Esophagus squamous epithelium (tissue), 5 donors: ENCODE measurements at regions not wholly inside any gene's neighbourhood (a gene's known extent, or its start where the extent isn't known, plus 50 kb on each side); places are given as distances from the start of the nearest gene placed in this dataset.

ENCODE experiments used
- DNase-seq: peaks from one replicate; lab custom pipeline; 2025; lab: John Stamatoyannopoulos, UW
- H3K27ac ChIP-seq, 4 donors: fragments of 200-600 bp; sonication (generic); one replicate each; pipeline ENCODE4 v1.5.1; 2016 to 2019; ENCODE audit warnings: mild to moderate bottlenecking in 1 of 4
- H3K27me3 ChIP-seq, 4 donors: fragments of 200-600 bp; sonication (generic); 1 replicate in 3 of 4; 2 replicates in 1 of 4; pipeline versions ENCODE4 v1.5.1 to v1.6.0; 2017 to 2021; ENCODE audit warnings: antibody characterized with exemption in 1 of 4
- H3K36me3 ChIP-seq, 3 donors: fragments of 200-600 bp; sonication (generic); one replicate each; pipeline ENCODE4 v1.5.1; 2016 to 2019
- H3K4me1 ChIP-seq, 3 donors: fragments of 200-600 bp; sonication (generic); one replicate each; pipeline ENCODE4 v1.5.1; 2017 to 2019
- H3K4me3 ChIP-seq, 4 donors: fragments of 200-600 bp; sonication (generic); 1 replicate in 3 of 4; 2 replicates in 1 of 4; pipeline ENCODE4 v1.5.1; 2016 to 2019; ENCODE audit warnings: mild to moderate bottlenecking in 2 of 4, moderate library complexity in 1 of 4
- H3K9me3 ChIP-seq, 3 donors: fragments of 200-600 bp; sonication (generic); one replicate each; pipeline ENCODE4 v1.5.1; 2016 to 2019
- POLR2A ChIP-seq, 4 donors: fragments of 450-650 bp; IDR thresholded peaks; one replicate each; pipeline ENCODE4 v1.6.1; 2017; ENCODE audit warnings: antibody characterized with exemption in 4 of 4, mild to moderate bottlenecking in 4 of 4, moderate library complexity in 3 of 4
- WGBS, 2 donors: methylation state at CpG; one replicate each; pipeline ENCODE4 v1.1.5; 2018; 5-methylcytosine and 5-hydroxymethylcytosine counted together
- intact Hi-C: fragments of 100-400 bp; cut with DNase I; formaldehyde crosslinking; loops from one replicate; pipeline ENCODE4 v1.15.0; 2022
- TF ChIP-seq, protein P1 (sequence below), 6 experiments: fragments of 450-650 bp in 4 of 6; fragments of 200-600 bp in 2 of 6; sonication (generic) in 2 of 6; IDR thresholded peaks; one replicate each; pipeline ENCODE4 v1.5.1; 2016 to 2019; ENCODE audit warnings: antibody characterized with exemption in 6 of 6, mild to moderate bottlenecking in 4 of 6, moderate library complexity in 4 of 6
- donor health status: DM: yes; HTN: yes; CAD: no.

DNA sequence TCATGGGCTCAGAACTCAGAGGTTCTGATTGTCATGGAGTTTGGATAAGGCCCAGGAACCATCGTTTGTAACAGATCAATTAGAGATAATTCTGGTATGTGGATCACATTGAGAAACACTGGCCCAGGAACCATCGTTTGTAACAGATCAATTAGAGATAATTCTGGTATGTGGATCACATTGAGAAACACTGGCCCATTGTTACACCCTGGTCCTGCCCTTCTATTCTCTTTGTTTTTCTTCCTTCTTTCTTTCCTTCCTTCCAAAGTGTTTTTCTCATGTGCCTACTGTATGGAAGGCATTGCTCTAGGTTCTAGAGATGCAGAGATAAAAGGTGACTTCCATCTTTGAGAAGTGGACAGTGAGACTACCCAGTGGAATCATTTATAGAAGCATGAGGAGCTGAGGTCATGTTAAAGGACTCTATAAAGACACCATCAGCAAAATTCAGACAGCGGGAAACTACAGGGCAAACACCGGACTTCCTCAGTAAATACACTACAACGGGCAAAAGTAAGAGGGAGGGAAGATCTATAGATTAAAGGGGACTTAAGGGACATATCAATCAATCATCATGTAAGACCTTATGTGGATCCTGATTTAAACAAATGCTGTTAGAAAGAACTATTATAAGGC is 153.8 kb downstream of the UNC5CL start:
- 67% methylated on average over 5 of the region's 5 CpGs for WGBS, 2 donors
- Histone ChIP-seq H3K4me1 (no peaks in the 10 kb centered on the region), H3K4me3 (no peak overlapping the region), H3K27ac (no peak overlapping the region), H3K27me3 (no peaks in the 10 kb centered on the region), H3K9me3 (no peaks in the 10 kb centered on the region), H3K36me3 (no peaks in the 10 kb centered on the region)
- intact Hi-C loops, result no loop called here
- TF ChIP-seq POLR2A (IDR thresholded peaks at IDR 0.05), result no peak
- TF ChIP-seq, protein P1, sequence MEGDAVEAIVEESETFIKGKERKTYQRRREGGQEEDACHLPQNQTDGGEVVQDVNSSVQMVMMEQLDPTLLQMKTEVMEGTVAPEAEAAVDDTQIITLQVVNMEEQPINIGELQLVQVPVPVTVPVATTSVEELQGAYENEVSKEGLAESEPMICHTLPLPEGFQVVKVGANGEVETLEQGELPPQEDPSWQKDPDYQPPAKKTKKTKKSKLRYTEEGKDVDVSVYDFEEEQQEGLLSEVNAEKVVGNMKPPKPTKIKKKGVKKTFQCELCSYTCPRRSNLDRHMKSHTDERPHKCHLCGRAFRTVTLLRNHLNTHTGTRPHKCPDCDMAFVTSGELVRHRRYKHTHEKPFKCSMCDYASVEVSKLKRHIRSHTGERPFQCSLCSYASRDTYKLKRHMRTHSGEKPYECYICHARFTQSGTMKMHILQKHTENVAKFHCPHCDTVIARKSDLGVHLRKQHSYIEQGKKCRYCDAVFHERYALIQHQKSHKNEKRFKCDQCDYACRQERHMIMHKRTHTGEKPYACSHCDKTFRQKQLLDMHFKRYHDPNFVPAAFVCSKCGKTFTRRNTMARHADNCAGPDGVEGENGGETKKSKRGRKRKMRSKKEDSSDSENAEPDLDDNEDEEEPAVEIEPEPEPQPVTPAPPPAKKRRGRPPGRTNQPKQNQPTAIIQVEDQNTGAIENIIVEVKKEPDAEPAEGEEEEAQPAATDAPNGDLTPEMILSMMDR (IDR thresholded peaks at IDR 0.05), result no peak
- no peak for DNase-seq

DNA sequence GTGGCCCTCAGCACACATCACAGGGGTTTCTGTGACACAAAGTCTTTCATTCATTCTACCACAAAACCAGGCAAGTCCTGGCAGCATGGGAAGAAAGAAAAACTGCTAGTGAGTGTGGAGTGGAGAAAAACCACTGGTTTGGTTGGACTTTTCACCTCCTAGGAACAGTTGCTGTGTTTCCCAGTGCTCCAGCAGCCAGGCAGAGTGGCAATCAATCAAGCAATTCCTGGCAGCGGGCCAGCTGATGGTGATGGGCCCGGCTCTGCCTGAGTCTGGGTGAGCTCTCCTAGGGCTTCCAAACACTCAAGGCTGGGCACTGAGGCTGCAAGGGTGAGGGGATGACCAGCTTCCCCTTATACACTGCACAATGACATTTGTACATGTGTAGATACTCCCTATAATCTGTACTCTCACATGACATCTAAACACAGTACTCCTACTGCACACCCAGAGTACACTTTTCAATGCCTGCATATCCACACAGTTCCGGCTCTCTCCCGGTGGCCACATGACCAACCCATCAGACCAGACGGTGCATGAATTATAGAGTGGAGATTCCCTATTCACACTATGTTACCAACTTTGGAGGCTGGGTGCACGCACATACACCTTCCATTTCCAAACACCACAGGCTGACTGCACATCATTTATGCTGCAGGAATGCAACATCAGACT is 156.6 kb downstream of the UNC5CL start:
- WGBS, 2 donors, result 62 to 75% methylated on average over 4 to 6 of the region's 6 CpGs
- no peak for DNase-seq
- Histone ChIP-seq H3K27ac (no peak overlapping the region), H3K27me3 (no peaks in the 10 kb centered on the region), H3K36me3 (no peaks in the 10 kb centered on the region), H3K4me1 (no peaks in the 10 kb centered on the region), H3K9me3 (no peaks in the 10 kb centered on the region), H3K4me3 (no peak overlapping the region)
- TF ChIP-seq, protein P1 (IDR thresholded peaks at IDR 0.05), result no peak
- no peak for TF ChIP-seq POLR2A (IDR thresholded peaks at IDR 0.05)
- intact Hi-C loops, result no loop called here

DNA sequence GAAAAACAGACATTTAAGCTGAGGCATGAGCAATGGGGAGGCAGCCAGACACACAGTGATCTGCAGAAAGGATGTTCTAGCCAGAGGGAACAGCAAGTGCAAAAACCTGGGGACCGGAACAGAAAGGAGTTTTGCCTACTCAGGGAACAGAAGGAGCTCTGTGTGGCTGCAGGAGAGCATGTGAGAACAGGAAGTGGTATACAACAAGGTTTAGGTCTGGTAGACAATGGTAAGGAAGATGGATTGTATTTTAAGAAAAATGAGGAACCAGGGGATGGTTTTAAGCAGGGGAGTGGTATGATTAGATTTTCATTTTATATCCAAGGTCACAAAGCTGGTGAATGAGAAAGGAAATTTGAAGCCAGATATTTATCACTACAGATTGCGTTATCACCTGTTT is 157.5 kb downstream of the UNC5CL start:
- Histone ChIP-seq H3K36me3 (no peaks in the 10 kb centered on the region), H3K27me3 (no peaks in the 10 kb centered on the region), H3K4me1 (peaks cover 0 to 9% (median 0%) of the 10 kb centered on the region in 3 donors), H3K9me3 (no peaks in the 10 kb centered on the region), H3K27ac (no peak overlapping the region), H3K4me3 (no peak overlapping the region)
- TF ChIP-seq, protein P1 (IDR thresholded peaks at IDR 0.05), result no peak
- TF ChIP-seq POLR2A (IDR thresholded peaks at IDR 0.05), result no peak
- DNase-seq, result no peak
- intact Hi-C loops, result no loop called here
- 65 to 70% methylated on average over 2 of the region's 2 CpGs for WGBS, 2 donors

DNA sequence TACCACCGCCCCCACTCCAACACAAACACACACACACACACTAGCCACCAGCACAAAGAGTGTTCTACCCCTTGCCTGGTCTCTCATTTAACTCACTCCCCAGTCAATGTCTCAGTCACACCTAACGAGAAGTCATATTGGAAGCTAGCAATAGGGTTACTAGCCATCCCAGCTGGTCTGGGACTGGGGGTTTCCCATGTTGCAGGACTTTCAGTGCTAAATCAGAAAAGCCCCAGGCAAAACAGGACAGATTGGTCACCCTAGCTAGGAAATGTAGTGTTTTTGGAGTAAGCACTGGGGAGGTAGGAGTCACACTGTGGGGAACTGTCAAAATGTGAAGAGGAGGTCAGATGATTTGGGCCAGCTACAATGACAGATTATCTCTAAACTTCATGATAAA is 158.1 kb downstream of the UNC5CL start:
- no peaks in the 10 kb centered on the region for H3K36me3 ChIP-seq
- TF ChIP-seq POLR2A (IDR thresholded peaks at IDR 0.05), result no peak
- TF ChIP-seq, protein P1 (IDR thresholded peaks at IDR 0.05), result no peak
- peaks cover 0 to 15% (median 0%) of the 10 kb centered on the region in 3 donors for H3K4me1 ChIP-seq
- H3K27me3 ChIP-seq, result no peaks in the 10 kb centered on the region
- WGBS, 2 donors, result 67 to 88% methylated on average over 1 to 2 of the region's 2 CpGs
- H3K27ac ChIP-seq, result no peak overlapping the region
- no peaks in the 10 kb centered on the region for H3K9me3 ChIP-seq
- DNase-seq, result no peak
- intact Hi-C loops, result no loop called here
- H3K4me3 ChIP-seq, result no peak overlapping the region

DNA sequence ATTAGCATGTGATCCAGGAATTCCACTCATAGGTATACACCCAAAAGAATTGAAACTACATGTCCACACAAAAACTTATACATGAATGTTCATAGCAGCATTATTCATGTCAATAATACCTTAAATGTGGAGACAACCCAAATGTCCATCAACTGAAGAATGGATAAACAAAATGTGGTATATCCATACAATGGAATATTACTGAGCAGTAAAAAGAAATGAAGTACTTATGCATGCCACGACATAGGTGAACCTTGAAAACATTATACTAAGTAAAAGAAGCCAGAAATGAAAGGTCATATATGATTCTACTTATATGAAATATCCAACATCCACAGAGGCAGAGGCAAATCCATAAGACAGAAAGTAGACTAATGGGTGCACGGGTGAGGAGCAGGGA is 159.9 kb downstream of the UNC5CL start:
- WGBS, 2 donors, result 76 to 85% methylated on average over 2 of the region's 2 CpGs
- no peak overlapping the region for H3K27ac ChIP-seq
- TF ChIP-seq POLR2A (IDR thresholded peaks at IDR 0.05), result no peak
- TF ChIP-seq, protein P1 (IDR thresholded peaks at IDR 0.05), result no peak
- no peaks in the 10 kb centered on the region for H3K9me3 ChIP-seq
- peaks cover 0 to 33% (median 2%) of the 10 kb centered on the region in 3 donors for H3K4me1 ChIP-seq
- H3K4me3 ChIP-seq, result no peak overlapping the region
- intact Hi-C loops, result no loop called here
- H3K36me3 ChIP-seq, result no peaks in the 10 kb centered on the region
- H3K27me3 ChIP-seq, result no peaks in the 10 kb centered on the region
- no peak for DNase-seq
